GM23338 (cell line): ENCODE measurements at regions not wholly inside any gene's neighbourhood (a gene's known extent, or its start where the extent isn't known, plus 50 kb on each side); places are given as distances from the start of the nearest gene placed in this dataset.

Source experiments
- CTCF ChIP-seq, 2 experiments: fragments of 200-600 bp in 1 of 2; sonication (generic) in 1 of 2; conservative IDR thresholded peaks; 2 replicates each; pipeline versions ENCODE4 v1.5.1 to v1.6.1; 2016 to 2017; ENCODE audit warnings: antibody characterized with exemption in 2 of 2, low read depth in 2 of 2, mild to moderate bottlenecking in 2 of 2, moderate library complexity in 1 of 2
- POLR2AphosphoS5 ChIP-seq: IDR thresholded peaks from 2 replicates; pipeline ENCODE4 v1.6.1; 2016; ENCODE audit warnings: antibody characterized with exemption, low read depth

- TF ChIP-seq CTCF (conservative IDR thresholded peaks at IDR 0.05; ENCODE audit: low read depth in 2 of 2) (no peak), POLR2AphosphoS5 (no peak)
These were observed 100.6 kb downstream of the SUCNR1 start for GRCh38 chr3:151974067-151974466.
